Adipocyte (in vitro differentiated cells): ENCODE measurements at regions not wholly inside any gene's neighbourhood (a gene's known extent, or its start where the extent isn't known, plus 50 kb on each side); places are given as distances from the start of the nearest gene placed in this dataset.

ENCODE experiments used
- DNase-seq: peaks from one replicate; pipeline ENCODE4 v3.0.0-alpha.2; 2015; ENCODE audit warnings: low read depth
- H3K27me3 ChIP-seq: replicated peaks from 2 replicates; pipeline ENCODE4 v1.7.0; 2013; ENCODE audit warnings: mild to moderate bottlenecking, low read length, moderate library complexity; ENCODE audit not compliant: control insufficient read depth, insufficient read depth
- H3K36me3 ChIP-seq: 2 replicates; pipeline ENCODE4 v1.7.0; 2013; ENCODE audit warnings: low read length, mild to moderate bottlenecking, moderate library complexity; ENCODE audit not compliant: control insufficient read depth, insufficient read depth, severe bottlenecking
- H3K4me1 ChIP-seq: 2 replicates; pipeline ENCODE4 v1.7.0; 2013; ENCODE audit warnings: mild to moderate bottlenecking, low read length, moderate library complexity; ENCODE audit not compliant: control insufficient read depth, insufficient read depth
- H3K4me3 ChIP-seq: 2 replicates; pipeline ENCODE4 v1.7.0; 2013; ENCODE audit warnings: mild to moderate bottlenecking, low read length, moderate library complexity
- H3K9ac ChIP-seq: 2 replicates; pipeline ENCODE4 v1.7.0; 2013; ENCODE audit warnings: mild to moderate bottlenecking, low read length, moderate library complexity
- H3K9me3 ChIP-seq: 2 replicates; pipeline ENCODE4 v1.7.0; 2013; ENCODE audit warnings: mild to moderate bottlenecking, low read length, moderate library complexity; ENCODE audit not compliant: control insufficient read depth

DNA sequence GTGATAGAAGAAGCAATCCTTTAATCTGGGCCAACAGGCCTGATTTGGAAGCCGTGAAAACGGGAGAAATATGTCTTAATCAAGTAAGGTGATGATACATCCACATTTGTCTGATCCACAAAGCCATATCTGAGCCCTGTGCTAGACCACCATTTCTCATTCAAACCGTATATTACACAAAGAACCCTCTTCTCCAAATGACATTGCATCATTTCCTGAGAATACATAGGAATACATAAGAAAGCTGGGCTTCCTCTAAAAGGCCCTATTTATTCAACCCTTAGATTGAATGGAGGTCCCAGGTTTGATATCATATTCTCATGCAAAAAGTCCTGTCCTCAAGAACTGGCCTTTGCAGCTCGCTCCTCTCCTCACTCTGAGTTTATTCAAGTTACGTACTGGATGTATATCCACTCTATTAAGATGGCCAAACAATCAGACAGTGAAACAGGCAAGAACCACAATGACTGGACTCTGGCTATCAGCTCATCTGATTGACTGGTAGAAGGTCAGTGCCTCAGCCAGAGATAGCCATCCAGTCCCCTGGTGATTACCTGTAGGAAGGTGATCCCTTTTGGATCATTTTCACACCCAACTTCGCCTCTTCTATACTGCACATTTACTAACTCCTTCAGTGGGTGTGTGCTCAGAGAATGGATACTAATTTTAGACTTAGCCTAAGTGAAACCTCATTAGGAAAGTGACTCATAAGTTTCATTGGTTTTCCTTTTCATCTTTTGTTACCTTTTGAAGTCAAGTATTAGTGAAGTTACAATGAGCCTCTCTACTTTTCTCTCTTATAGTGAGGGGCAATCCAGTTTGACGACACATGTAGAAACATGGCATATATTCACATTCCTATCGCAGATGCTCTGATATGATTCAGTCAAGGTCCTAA lies 167.6 kb upstream of the WWC1 start:
- Histone ChIP-seq H3K4me1 (no peaks in the 10 kb centered on the region), H3K9me3 (no peaks in the 10 kb centered on the region), H3K9ac (no peak overlapping the region), H3K27me3 (peaks cover 25% of the 10 kb centered on the region), H3K4me3 (no peak overlapping the region), H3K36me3 (no peaks in the 10 kb centered on the region)
- no peak for DNase-seq

DNA sequence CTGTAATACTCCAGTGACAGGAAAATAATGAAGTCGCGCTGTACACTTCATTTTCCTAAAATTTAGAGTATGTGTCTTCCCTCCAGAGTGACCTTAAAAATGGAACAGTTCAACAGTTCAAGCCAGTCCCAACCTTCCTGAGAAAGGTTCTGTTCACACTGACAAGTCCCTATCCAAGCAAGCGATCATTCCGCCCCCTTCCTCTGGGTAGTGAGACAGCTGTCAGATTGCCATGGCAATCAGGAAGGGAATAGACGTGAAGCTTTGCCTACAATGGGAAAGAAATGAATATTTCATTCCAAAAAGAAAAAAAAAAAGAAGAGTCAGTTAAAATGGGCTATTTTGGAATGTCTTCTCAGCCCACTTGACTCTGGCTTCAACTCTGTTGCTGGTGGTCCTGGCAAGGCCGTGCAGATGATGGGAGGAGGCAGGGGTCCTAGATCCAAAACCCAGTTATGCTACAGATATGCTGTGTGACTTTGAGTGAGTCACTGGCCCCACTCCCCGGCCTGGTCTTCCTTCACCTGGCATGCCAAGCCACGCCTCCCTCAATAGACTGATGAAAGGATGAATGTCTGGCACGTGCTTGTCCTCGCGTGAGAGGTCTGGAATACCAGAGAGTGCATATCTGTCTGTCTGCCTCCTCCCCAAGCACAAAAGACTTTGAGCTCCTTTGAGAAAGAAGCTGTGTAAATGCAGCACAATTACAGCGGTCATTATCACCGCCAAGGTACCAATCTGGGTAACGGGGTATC lies 165.8 kb upstream of the WWC1 start:
- Histone ChIP-seq H3K9me3 (no peaks in the 10 kb centered on the region), H3K36me3 (no peaks in the 10 kb centered on the region), H3K9ac (no peak overlapping the region), H3K27me3 (peaks cover 23% of the 10 kb centered on the region), H3K4me1 (no peaks in the 10 kb centered on the region), H3K4me3 (no peak overlapping the region)
- DNase-seq, result no peak

DNA sequence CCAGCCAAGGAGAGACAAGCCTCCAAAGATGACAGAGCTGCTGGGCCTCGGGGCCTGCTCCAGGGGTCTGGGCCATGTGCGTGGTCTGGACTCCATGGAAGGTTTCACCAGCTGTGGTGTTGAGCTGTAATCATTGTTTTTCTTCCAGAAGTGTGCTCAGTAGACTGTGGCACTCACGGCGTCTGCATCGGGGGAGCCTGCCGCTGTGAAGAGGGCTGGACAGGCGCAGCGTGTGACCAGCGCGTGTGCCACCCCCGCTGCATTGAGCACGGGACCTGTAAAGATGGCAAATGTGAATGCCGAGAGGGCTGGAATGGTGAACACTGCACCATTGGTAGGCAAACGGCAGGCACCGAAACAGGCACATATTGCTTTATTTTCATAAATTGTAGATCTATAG lies 164.8 kb upstream of the WWC1 start:
- Histone ChIP-seq H3K36me3 (no peaks in the 10 kb centered on the region), H3K9ac (no peak overlapping the region), H3K9me3 (no peaks in the 10 kb centered on the region), H3K4me3 (no peak overlapping the region), H3K27me3 (peaks cover 23% of the 10 kb centered on the region), H3K4me1 (no peaks in the 10 kb centered on the region)
- no peak for DNase-seq

DNA sequence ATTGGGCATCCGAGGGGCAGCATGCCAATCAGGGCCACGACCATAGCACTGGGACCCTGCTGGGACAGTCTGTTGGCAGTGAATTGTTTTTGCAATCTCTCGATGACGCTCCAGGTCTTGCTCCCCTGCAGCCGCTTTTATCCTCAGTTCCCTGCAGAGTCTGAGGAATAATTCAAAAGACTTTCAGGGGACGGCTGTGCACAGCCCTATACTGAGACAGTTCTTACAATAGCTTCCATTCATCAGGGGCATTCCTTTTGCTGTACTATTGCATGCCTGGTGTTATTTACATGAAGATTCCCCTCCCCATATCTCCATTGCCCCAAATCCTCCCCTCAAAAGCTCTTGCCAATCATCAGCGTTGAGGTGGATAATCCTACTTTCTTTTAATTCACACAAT lies 163.3 kb upstream of the WWC1 start:
- Histone ChIP-seq H3K36me3 (no peaks in the 10 kb centered on the region), H3K27me3 (peaks cover 23% of the 10 kb centered on the region), H3K4me3 (no peak overlapping the region), H3K4me1 (no peaks in the 10 kb centered on the region), H3K9me3 (no peaks in the 10 kb centered on the region), H3K9ac (no peak overlapping the region)
- DNase-seq, result no peak

DNA sequence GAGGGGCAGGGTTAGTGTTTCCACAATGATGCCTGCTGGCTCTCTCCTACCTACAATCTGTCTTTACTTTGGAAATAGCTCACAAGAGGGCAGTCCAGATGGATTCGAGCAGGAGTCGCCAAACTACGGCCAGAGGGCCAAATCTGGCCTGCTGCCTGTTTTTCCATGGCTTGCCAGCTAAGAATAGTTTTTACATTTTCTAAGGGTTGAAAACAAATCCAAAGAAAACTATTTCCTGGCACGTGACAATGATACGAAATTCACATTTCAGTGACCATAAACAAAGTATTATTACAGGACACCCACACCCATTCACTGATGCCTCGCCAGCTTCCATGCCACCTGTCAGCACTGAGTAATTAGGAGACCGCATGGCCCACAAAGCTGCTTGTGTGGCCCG lies 162.9 kb upstream of the WWC1 start:
- no peak overlapping the region for H3K4me3 ChIP-seq
- no peak for DNase-seq
- no peaks in the 10 kb centered on the region for H3K4me1 ChIP-seq
- H3K27me3 ChIP-seq, result peaks cover 23% of the 10 kb centered on the region
- no peaks in the 10 kb centered on the region for H3K9me3 ChIP-seq
- no peaks in the 10 kb centered on the region for H3K36me3 ChIP-seq
- H3K9ac ChIP-seq, result no peak overlapping the region

DNA sequence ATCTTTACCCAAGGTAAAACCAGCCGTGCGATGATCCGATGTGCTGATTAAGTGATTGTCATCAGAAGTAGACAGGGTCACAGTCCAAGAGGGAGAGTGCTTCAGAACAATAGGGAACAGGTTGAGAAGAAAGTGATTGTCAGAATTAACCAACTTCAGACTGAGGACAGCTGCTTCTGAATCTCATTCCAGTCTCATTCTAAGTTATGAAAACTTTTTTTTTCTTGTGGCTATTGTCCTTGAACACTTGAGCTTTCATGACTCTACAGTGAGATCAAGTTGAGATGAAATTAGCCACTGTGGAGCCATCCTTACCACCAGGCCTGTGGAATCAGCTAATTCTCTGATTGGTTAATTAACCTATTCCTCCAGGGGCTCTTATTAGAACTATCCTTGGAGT lies 159.9 kb upstream of the WWC1 start:
- no peaks in the 10 kb centered on the region for H3K36me3 ChIP-seq
- no peaks in the 10 kb centered on the region for H3K4me1 ChIP-seq
- no peak for DNase-seq
- peaks cover 25% of the 10 kb centered on the region for H3K27me3 ChIP-seq
- no peaks in the 10 kb centered on the region for H3K9me3 ChIP-seq
- no peak overlapping the region for H3K4me3 ChIP-seq
- H3K9ac ChIP-seq, result no peak overlapping the region

DNA sequence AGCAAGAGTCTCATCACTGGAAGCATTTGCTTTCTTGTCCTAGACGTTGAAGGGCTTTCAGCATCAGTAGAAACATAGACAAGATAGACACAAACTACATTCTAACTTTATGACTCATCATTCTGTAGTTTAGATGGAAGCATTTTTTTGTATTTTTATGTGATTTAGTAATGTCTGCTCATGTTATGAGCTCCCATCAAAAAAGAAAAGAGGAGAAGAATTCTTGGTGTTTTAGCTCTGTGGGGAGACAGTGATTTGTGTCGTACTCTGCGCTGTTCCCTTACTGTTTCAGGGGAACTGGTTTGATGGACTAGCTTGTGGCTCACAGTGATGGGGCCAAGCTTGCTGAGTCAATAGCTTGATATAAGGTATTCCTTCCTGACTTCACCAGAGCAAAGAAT lies 159.2 kb upstream of the WWC1 start:
- Histone ChIP-seq H3K9me3 (no peaks in the 10 kb centered on the region), H3K9ac (no peak overlapping the region)
- DNase-seq, result peak; percentile 38

DNA sequence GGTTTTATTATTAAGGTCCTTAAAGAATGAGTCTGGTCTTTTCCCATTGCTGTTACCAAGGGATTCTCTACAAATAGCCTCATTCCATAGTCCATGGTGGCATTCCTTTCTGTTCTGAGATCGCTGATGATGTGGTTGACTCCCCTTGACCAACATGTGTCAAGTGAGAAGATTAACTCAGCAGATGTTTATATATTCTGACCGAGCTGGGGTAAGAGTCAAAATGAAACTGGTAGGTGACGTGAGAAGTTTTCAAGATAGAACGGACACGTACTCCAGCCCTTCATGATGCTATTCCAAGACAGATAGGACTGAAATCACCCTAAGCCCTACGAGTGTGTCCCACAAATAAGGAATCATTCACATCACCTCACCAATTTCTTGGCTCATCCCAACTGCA lies 155.5 kb upstream of the WWC1 start:
- no peak for DNase-seq
- H3K27me3 ChIP-seq, result peaks cover 31% of the 10 kb centered on the region

More for the DNA sequence above, 159.2 kb upstream of the WWC1 start:
- H3K4me3 ChIP-seq, result no peak overlapping the region
- peaks cover 32% of the 10 kb centered on the region for H3K27me3 ChIP-seq
- no peaks in the 10 kb centered on the region for H3K36me3 ChIP-seq
- no peaks in the 10 kb centered on the region for H3K4me1 ChIP-seq

DNA sequence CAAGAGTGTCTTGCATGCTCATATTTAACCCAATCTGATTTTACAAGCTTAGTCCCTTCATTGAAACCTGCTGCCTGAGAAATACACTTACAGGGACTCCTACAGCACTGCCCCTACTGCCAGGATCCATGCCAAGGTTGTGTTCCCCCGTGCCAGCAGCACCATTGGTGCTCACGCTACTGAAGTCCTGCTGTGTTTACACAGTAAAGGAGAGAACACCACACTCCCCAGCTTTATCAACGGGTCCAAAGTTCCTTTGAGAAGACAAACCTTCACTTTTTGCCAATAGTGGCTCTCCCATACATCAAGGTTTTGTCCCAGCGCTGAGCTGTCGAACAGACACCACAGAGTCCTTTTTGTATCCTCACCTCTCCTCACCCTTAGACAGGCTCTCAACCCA lies 155.1 kb upstream of the WWC1 start:
- Histone ChIP-seq H3K4me1 (no peaks in the 10 kb centered on the region), H3K9me3 (no peaks in the 10 kb centered on the region), H3K36me3 (no peaks in the 10 kb centered on the region), H3K9ac (no peak overlapping the region), H3K27me3 (peaks cover 32% of the 10 kb centered on the region), H3K4me3 (no peak overlapping the region)
- DNase-seq, result no peak

More for the DNA sequence above, 155.5 kb upstream of the WWC1 start:
- Histone ChIP-seq H3K9ac (no peak overlapping the region), H3K4me1 (no peaks in the 10 kb centered on the region), H3K4me3 (no peak overlapping the region), H3K9me3 (no peaks in the 10 kb centered on the region), H3K36me3 (no peaks in the 10 kb centered on the region)

DNA sequence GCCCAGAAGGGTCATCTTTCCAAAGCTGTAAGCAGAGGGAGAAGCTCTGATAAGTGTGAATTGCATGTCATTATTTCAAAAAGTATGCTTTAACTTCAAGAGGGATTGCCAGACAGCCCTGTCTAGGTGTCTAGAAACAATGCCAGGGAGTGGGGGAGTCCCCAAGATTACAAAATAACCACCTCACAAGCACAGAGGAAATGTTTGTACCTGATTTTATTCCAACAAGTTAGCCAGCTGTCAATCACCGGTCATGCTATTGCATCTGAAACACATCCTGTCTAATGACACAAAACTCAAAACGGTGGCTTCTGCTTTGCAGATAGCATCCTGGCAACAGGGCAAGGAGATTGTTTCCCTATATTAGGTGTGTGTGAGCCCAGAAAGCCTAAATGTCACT lies 154.2 kb upstream of the WWC1 start:
- no peak for DNase-seq
- H3K4me3 ChIP-seq, result no peak overlapping the region
- H3K9ac ChIP-seq, result no peak overlapping the region
- H3K27me3 ChIP-seq, result peaks cover 32% of the 10 kb centered on the region
- no peaks in the 10 kb centered on the region for H3K36me3 ChIP-seq
- no peaks in the 10 kb centered on the region for H3K9me3 ChIP-seq
- H3K4me1 ChIP-seq, result no peaks in the 10 kb centered on the region

DNA sequence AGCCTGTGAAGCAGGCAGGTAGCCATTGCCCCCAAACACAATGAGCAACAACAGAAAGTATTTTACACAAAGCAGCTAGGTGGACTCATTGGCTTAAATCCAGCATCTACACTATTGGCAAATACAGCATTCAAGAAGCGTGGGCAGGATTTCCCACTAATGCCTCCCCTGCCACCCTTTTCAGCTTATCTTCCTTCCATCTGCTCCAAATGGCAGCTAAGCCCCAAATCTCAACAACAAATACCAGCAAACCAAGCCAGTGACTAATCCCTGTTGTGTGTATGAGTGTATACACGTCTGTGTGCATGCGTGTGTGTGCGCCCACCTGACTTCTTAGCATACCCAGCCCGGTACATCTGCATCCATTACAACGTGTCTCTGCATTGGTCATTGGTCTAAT lies 151.2 kb upstream of the WWC1 start:
- no peak overlapping the region for H3K4me3 ChIP-seq
- DNase-seq, result no peak
- no peaks in the 10 kb centered on the region for H3K36me3 ChIP-seq
- H3K4me1 ChIP-seq, result no peaks in the 10 kb centered on the region
- H3K27me3 ChIP-seq, result peaks cover 29% of the 10 kb centered on the region
- H3K9me3 ChIP-seq, result no peaks in the 10 kb centered on the region
- H3K9ac ChIP-seq, result no peak overlapping the region
